IMR-90 (cell line): ENCODE measurements at regions not wholly inside any gene's neighbourhood (a gene's known extent, or its start where the extent isn't known, plus 50 kb on each side); places are given as distances from the start of the nearest gene placed in this dataset.

Experiments used
- ATAC-seq: fragments of 200-7000 bp; cut with Tn5 transposase; 2 replicates; pipeline ENCODE4 v1.9.1; 2020; ENCODE audit warnings: low read depth, mild to moderate bottlenecking, moderate library complexity
- BruUV-seq: library from RNA; stranded (reverse); fragments of 400-500 nt; replicated peaks from 2 replicates; lab custom pipeline; 2021; lab: Mats Ljungman, UMichigan
- CTCF ChIA-PET: fragments of 300-600 bp; formaldehyde crosslinking; extraction: SDS; loops from one replicate; lab custom pipeline; 2021; ENCODE audit warnings: antibody characterized with exemption; lab: Yijun Ruan, JAX
- POLR2A ChIA-PET: fragments of 300-600 bp; sonication (Branson Sonifier 250); formaldehyde crosslinking; loops from one replicate; lab custom pipeline; 2022; ENCODE audit warnings: antibody characterized with exemption; ENCODE audit not compliant: unreplicated experiment; lab: Charles Lee
- DNase-seq: peaks from one replicate; pipeline ENCODE4 v3.0.0; 2013
- H2AFZ ChIP-seq: replicated peaks from 2 replicates; pipeline ENCODE3; 2013; ENCODE audit warnings: low read length, mild to moderate bottlenecking; ENCODE audit not compliant: poor library complexity
- H2AK5ac ChIP-seq: 2 replicates; pipeline ENCODE4 v1.6.1; 2013; ENCODE audit warnings: low read depth, low read length, inconsistent platforms
- H2AK9ac ChIP-seq: replicated peaks from 2 replicates; pipeline ENCODE3; 2013; ENCODE audit warnings: mild to moderate bottlenecking, low read depth, low read length, moderate library complexity; ENCODE audit not compliant: poor library complexity
- H2BK120ac ChIP-seq: 2 replicates; pipeline ENCODE4 v1.6.1; 2013; ENCODE audit warnings: low read depth, low read length, inconsistent platforms
- H2BK15ac ChIP-seq: 3 replicates; pipeline ENCODE4 v1.6.1; 2013; ENCODE audit warnings: low read depth, low read length, inconsistent platforms
- H2BK20ac ChIP-seq: 2 replicates; pipeline ENCODE4 v1.6.1; 2013; ENCODE audit warnings: low read depth, mild to moderate bottlenecking, inconsistent platforms, low read length, moderate library complexity
- H2BK5ac ChIP-seq: 2 replicates; pipeline ENCODE4 v1.6.1; 2013; ENCODE audit warnings: mild to moderate bottlenecking, low read depth, low read length, inconsistent platforms; ENCODE audit not compliant: poor library complexity, severe bottlenecking
- H3K14ac ChIP-seq: replicated peaks from 2 replicates; pipeline ENCODE4 v1.6.1; 2013; ENCODE audit warnings: low read depth, low read length, inconsistent platforms
- H3K18ac ChIP-seq: 2 replicates; pipeline ENCODE4 v1.6.1; 2013; ENCODE audit warnings: low read depth, low read length, control low read depth
- H3K23ac ChIP-seq: 2 replicates; pipeline ENCODE4 v1.6.1; 2013; ENCODE audit warnings: low read depth, low read length, inconsistent platforms
- H3K27ac ChIP-seq: 2 replicates; pipeline ENCODE4 v1.5.1; 2013; ENCODE audit warnings: mild to moderate bottlenecking, control low read depth, low read length; ENCODE audit not compliant: insufficient read depth
- H3K27me3 ChIP-seq: 2 replicates; pipeline ENCODE4 v1.6.1; 2013; ENCODE audit warnings: low read length; ENCODE audit not compliant: control insufficient read depth, insufficient read depth
- H3K36me3 ChIP-seq: 2 replicates; pipeline ENCODE4 v1.6.1; 2013; ENCODE audit warnings: low read length, mixed read lengths; ENCODE audit not compliant: control insufficient read depth, insufficient read depth
- H3K4ac ChIP-seq: 2 replicates; pipeline ENCODE4 v1.6.1; 2013; ENCODE audit warnings: low read depth, low read length, inconsistent platforms
- H3K4me1 ChIP-seq: 2 replicates; pipeline ENCODE4 v1.6.1; 2013; ENCODE audit warnings: low read length, mixed read lengths; ENCODE audit not compliant: control insufficient read depth, insufficient read depth
- H3K4me2 ChIP-seq: 2 replicates; pipeline ENCODE4 v1.6.1; 2013; ENCODE audit warnings: low read depth, mild to moderate bottlenecking, control low read depth, low read length, moderate library complexity
- H3K4me3 ChIP-seq: 2 replicates; pipeline ENCODE4 v1.5.1; 2013; ENCODE audit warnings: low read depth, mild to moderate bottlenecking, control low read depth, low read length, moderate library complexity; ENCODE audit not compliant: insufficient read depth
- H3K56ac ChIP-seq: 2 replicates; pipeline ENCODE4 v1.6.1; 2013; ENCODE audit warnings: low read length, inconsistent platforms; ENCODE audit not compliant: insufficient read depth; ENCODE audit errors: extremely low read depth
- H3K79me1 ChIP-seq, 2 experiments: 2 replicates each; pipeline ENCODE4 v1.6.1; 2013; ENCODE audit warnings: low read length in 2 of 2, inconsistent platforms in 1 of 2, low read depth in 1 of 2
- H3K9ac ChIP-seq: 2 replicates; pipeline ENCODE4 v1.6.1; 2013; ENCODE audit warnings: low read depth, low read length, control low read depth
- H3K9me1 ChIP-seq: 2 replicates; pipeline ENCODE4 v1.6.1; 2013; ENCODE audit warnings: low read length, inconsistent platforms; ENCODE audit not compliant: insufficient read depth
- H3K9me3 ChIP-seq: 2 replicates; pipeline ENCODE4 v1.6.1; 2013; ENCODE audit warnings: low read length; ENCODE audit not compliant: control insufficient read depth, insufficient read depth
- H4K20me1 ChIP-seq: 2 replicates; pipeline ENCODE4 v1.6.1; 2013; ENCODE audit warnings: low read length, inconsistent platforms; ENCODE audit not compliant: insufficient read depth
- H4K5ac ChIP-seq: 2 replicates; pipeline ENCODE4 v1.6.1; 2013; ENCODE audit warnings: mild to moderate bottlenecking, low read depth, low read length, control low read depth
- H4K8ac ChIP-seq, 2 experiments: 2 replicates each; pipeline ENCODE4 v1.6.1; 2013; ENCODE audit warnings: low read depth in 2 of 2, low read length in 2 of 2, control low read depth in 1 of 2, inconsistent platforms in 1 of 2
- H4K91ac ChIP-seq: 2 replicates; pipeline ENCODE4 v1.6.1; 2013; ENCODE audit warnings: low read depth, low read length, inconsistent platforms; ENCODE audit not compliant: insufficient read depth
- BHLHE40 ChIP-seq: fragments of 150-350 bp; IDR thresholded peaks from 2 replicates; pipeline ENCODE4 v1.6.1; 2016; ENCODE audit warnings: mild to moderate bottlenecking, low read depth, low read length
- CTCF ChIP-seq: conservative IDR thresholded peaks from 2 replicates; pipeline ENCODE4 v1.5.1; 2012; ENCODE audit warnings: mild to moderate bottlenecking, low read depth, low read length, improper control_type of control experiment
- MAFK ChIP-seq: IDR thresholded peaks from 2 replicates; pipeline ENCODE4 v1.6.1; 2012; ENCODE audit warnings: low read depth, low read length, improper control_type of control experiment
- WGBS, 2 experiments: methylation state at CpG; one replicate each; pipeline versions ENCODE4 v1.1.5 to v1.1.7; 2013; ENCODE audit warnings: missing lambda C conversion rate in 2 of 2; ENCODE audit not compliant: insufficient read length in 1 of 2; ENCODE audit errors: extremely low coverage in 2 of 2; 5-methylcytosine and 5-hydroxymethylcytosine counted together
- dilution Hi-C: fragments of 300-500 bp; cut with HindIII; formaldehyde crosslinking; loops from one replicate; pipeline ENCODE4 v1.14.3; 2018; ENCODE audit warnings: low sequenced_read_pairs; ENCODE audit not compliant: unreplicated experiment
- in situ Hi-C: fragments of 300-500 bp; cut with MboI; formaldehyde crosslinking; loops from 3 replicates; pipeline ENCODE4 v1.14.3; 2019; ENCODE audit warnings: low sequenced_read_pairs, inconsistent platforms, mixed read lengths
- intact Hi-C: fragments of 100-400 bp; cut with micrococcal nuclease; formaldehyde crosslinking; loops from 2 replicates; pipeline ENCODE4 v1.10.0; 2022

- Histone ChIP-seq H3K56ac (no peak overlapping the region), H4K20me1 (no peaks in the 10 kb centered on the region), H3K9ac (no peak overlapping the region), H3K4me1 (no peaks in the 10 kb centered on the region), H3K4me2 (no peak overlapping the region), H3K23ac (no peak overlapping the region), H3K4me3 (no peak overlapping the region), H4K5ac (no peak overlapping the region), H2AK5ac (no peak overlapping the region), H2BK120ac (no peak overlapping the region), H4K91ac (no peak overlapping the region), H2BK20ac (no peak overlapping the region), H2AFZ (no peak overlapping the region), H2BK15ac (no peak overlapping the region), H3K9me3 (no peaks in the 10 kb centered on the region), H2BK5ac (no peak overlapping the region), H2AK9ac (no peak overlapping the region), H3K14ac (no peak overlapping the region), H3K36me3 (no peaks in the 10 kb centered on the region), H4K8ac (no peak overlapping the region), H3K4ac (no peak overlapping the region), H3K79me1 (no peaks in the 10 kb centered on the region), H3K9me1 (no peaks in the 10 kb centered on the region), H3K18ac (no peak overlapping the region), H3K27me3 (no peaks in the 10 kb centered on the region), H3K27ac (no peak overlapping the region)
- no TSS peak for BruUV-seq
- ChIA-PET POLR2A (no interaction called here), CTCF (no interaction called here)
- in situ Hi-C loops: no loop called here
- dilution Hi-C loops: no loop called here
- ATAC-seq (no peak), DNase-seq (no peak)
- intact Hi-C loops: loop anchor here (10.0 kb wide), 1 partner anchor 1033 kb away; no protein-coding TSS in a partner anchor
- WGBS, 2 experiments: no CpG with 5 or more reads among the region's 2 CpGs
- TF ChIP-seq BHLHE40 (no peak), CTCF (no peak), MAFK (no peak)
Observed at GRCh38 chr18:28637897-28638296, 461.0 kb upstream of the CDH2 start.
